ENCODE measurements at regions not wholly inside any gene's neighbourhood (a gene's known extent, or its start where the extent isn't known, plus 50 kb on each side); places are given as distances from the start of the nearest gene placed in this dataset.

GRCh38 chr12:127526925-127527324 lies 740.0 kb upstream of the TMEM132C start:
- Histone ChIP-seq H3K36me3 (ENCODE audit: control insufficient read depth, insufficient read depth, low read length) (no peaks in the 10 kb centered on the region), H3K4me3 (ENCODE audit: low read depth, low read length) (no peak overlapping the region), H3K27me3 (ENCODE audit: control insufficient read depth, insufficient read depth, low read length) (no peaks in the 10 kb centered on the region)
- no peak for TF ChIP-seq CTCF (IDR thresholded peaks at IDR 0.05; ENCODE audit: insufficient read depth, low read length, poor library complexity, severe bottlenecking)
- no peak for DNase-seq (ENCODE audit: low read depth)

- Histone ChIP-seq H3K36me3 (ENCODE audit: control insufficient read depth, insufficient read depth, low read length) (no peaks in the 10 kb centered on the region), H3K4me3 (ENCODE audit: low read depth, low read length) (no peak overlapping the region), H3K27me3 (ENCODE audit: control insufficient read depth, insufficient read depth, low read length) (no peaks in the 10 kb centered on the region)
- no peak for DNase-seq (ENCODE audit: low read depth)
- no peak for TF ChIP-seq CTCF (IDR thresholded peaks at IDR 0.05; ENCODE audit: insufficient read depth, low read length, poor library complexity, severe bottlenecking)
These were observed 738.4 kb upstream of the TMEM132C start for GRCh38 chr12:127528551-127528950.

GRCh38 chr12:127531542-127531941 lies 735.4 kb upstream of the TMEM132C start:
- Histone ChIP-seq H3K27me3 (ENCODE audit: control insufficient read depth, insufficient read depth, low read length) (no peaks in the 10 kb centered on the region), H3K4me3 (ENCODE audit: low read depth, low read length) (no peak overlapping the region), H3K36me3 (ENCODE audit: control insufficient read depth, insufficient read depth, low read length) (no peaks in the 10 kb centered on the region)
- no peak for TF ChIP-seq CTCF (IDR thresholded peaks at IDR 0.05; ENCODE audit: insufficient read depth, low read length, poor library complexity, severe bottlenecking)
- DNase-seq (ENCODE audit: low read depth) = no peak

GRCh38 chr12:127533353-127533752 lies 733.6 kb upstream of the TMEM132C start:
- no peak overlapping the region for H3K4me3 ChIP-seq (ENCODE audit: low read depth, low read length)
- H3K36me3 ChIP-seq (ENCODE audit: control insufficient read depth, insufficient read depth, low read length) = no peaks in the 10 kb centered on the region
- TF ChIP-seq CTCF (IDR thresholded peaks at IDR 0.05; ENCODE audit: insufficient read depth, low read length, poor library complexity, severe bottlenecking) = no peak
- no peaks in the 10 kb centered on the region for H3K27me3 ChIP-seq (ENCODE audit: control insufficient read depth, insufficient read depth, low read length)
- no peak for DNase-seq (ENCODE audit: low read depth)

- Histone ChIP-seq H3K27me3 (ENCODE audit: control insufficient read depth, insufficient read depth, low read length) (no peaks in the 10 kb centered on the region), H3K4me3 (ENCODE audit: low read depth, low read length) (no peak overlapping the region), H3K36me3 (ENCODE audit: control insufficient read depth, insufficient read depth, low read length) (no peaks in the 10 kb centered on the region)
- DNase-seq (ENCODE audit: low read depth) = no peak
- TF ChIP-seq CTCF (IDR thresholded peaks at IDR 0.05; ENCODE audit: insufficient read depth, low read length, poor library complexity, severe bottlenecking) = no peak
These were observed 730.0 kb upstream of the TMEM132C start for GRCh38 chr12:127536833-127537428.

- Histone ChIP-seq H3K36me3 (ENCODE audit: control insufficient read depth, insufficient read depth, low read length) (no peaks in the 10 kb centered on the region), H3K4me3 (ENCODE audit: low read depth, low read length) (no peak overlapping the region), H3K27me3 (ENCODE audit: control insufficient read depth, insufficient read depth, low read length) (no peaks in the 10 kb centered on the region)
- TF ChIP-seq CTCF (IDR thresholded peaks at IDR 0.05; ENCODE audit: insufficient read depth, low read length, poor library complexity, severe bottlenecking) = no peak
- no peak for DNase-seq (ENCODE audit: low read depth)
These were observed 728.7 kb upstream of the TMEM132C start for GRCh38 chr12:127538316-127538715.
